CD14-positive monocyte (primary cell): ENCODE measurements at regions not wholly inside any gene's neighbourhood (a gene's known extent, or its start where the extent isn't known, plus 50 kb on each side); places are given as distances from the start of the nearest gene placed in this dataset.

Source experiments
- DNase-seq, 3 donors: peaks; one replicate each; pipeline ENCODE4 v3.0.0-alpha.2; 2011 to 2022
- H2AFZ ChIP-seq: 2 replicates; pipeline ENCODE4 v1.6.0; 2012; ENCODE audit warnings: mild to moderate bottlenecking, low read depth, low read length, inconsistent platforms; ENCODE audit not compliant: insufficient read depth, poor library complexity, severe bottlenecking
- H3K27ac ChIP-seq, 2 donors: 1 replicate in 1 of 2; 2 replicates in 1 of 2; pipeline ENCODE4 v1.5.1; 2012 to 2013; ENCODE audit warnings: low read length in 2 of 2, control low read depth in 1 of 2, inconsistent platforms in 1 of 2, low read depth in 1 of 2, mild to moderate bottlenecking in 1 of 2
- H3K27me3 ChIP-seq, 2 donors: one replicate each; pipeline versions ENCODE4 v1.6.0 to v1.6.1; 2011 to 2013; ENCODE audit warnings: low read length in 2 of 2; ENCODE audit not compliant: control insufficient read depth in 2 of 2, insufficient read depth in 2 of 2
- H3K36me3 ChIP-seq, 2 donors: replicated peaks in 1 of 2; 1 replicate in 1 of 2; 2 replicates in 1 of 2; pipeline versions ENCODE4 v1.5.1 to v1.6.1; 2012 to 2013; ENCODE audit warnings: low read length in 2 of 2, control low read depth in 1 of 2, inconsistent platforms in 1 of 2, mild to moderate bottlenecking in 1 of 2; ENCODE audit not compliant: insufficient read depth in 2 of 2, control insufficient read depth in 1 of 2
- H3K4me1 ChIP-seq, 2 donors: 1 replicate in 1 of 2; 2 replicates in 1 of 2; pipeline versions ENCODE4 v1.5.1 to v1.6.1; 2012 to 2013; ENCODE audit warnings: low read length in 2 of 2, control low read depth in 1 of 2, inconsistent platforms in 1 of 2, mild to moderate bottlenecking in 1 of 2, moderate library complexity in 1 of 2; ENCODE audit not compliant: insufficient read depth in 2 of 2, control insufficient read depth in 1 of 2
- H3K4me2 ChIP-seq: replicated peaks from 2 replicates; pipeline ENCODE3; 2012; ENCODE audit warnings: low read length, moderate library complexity, mild to moderate bottlenecking; ENCODE audit not compliant: poor library complexity, severe bottlenecking; ENCODE audit errors: extremely low read depth
- H3K4me3 ChIP-seq, 3 experiments: fragments of 200-600 bp in 1 of 3; sonication (generic) in 1 of 3; replicated peaks in 1 of 3; 1 replicate in 2 of 3; 2 replicates in 1 of 3; pipeline ENCODE4 v1.5.1; 2011 to 2013; ENCODE audit warnings: low read length in 3 of 3, mild to moderate bottlenecking in 3 of 3, control low read depth in 2 of 3, low read depth in 2 of 3, inconsistent platforms in 1 of 3, moderate library complexity in 1 of 3
- H3K79me2 ChIP-seq: 2 replicates; pipeline ENCODE4 v1.6.0; 2012; ENCODE audit warnings: mild to moderate bottlenecking, control low read depth, inconsistent platforms, low read length, moderate library complexity; ENCODE audit not compliant: insufficient read depth
- H3K9ac ChIP-seq: 2 replicates; pipeline ENCODE4 v1.6.0; 2017; ENCODE audit warnings: low read length, mild to moderate bottlenecking; ENCODE audit not compliant: insufficient read depth, poor library complexity, severe bottlenecking
- H3K9me3 ChIP-seq, 2 donors: replicated peaks in 1 of 2; 1 replicate in 1 of 2; 2 replicates in 1 of 2; pipeline versions ENCODE4 v1.5.1 to v1.6.1; 2012 to 2013; ENCODE audit warnings: low read length in 2 of 2, control low read depth in 1 of 2; ENCODE audit not compliant: control insufficient read depth in 1 of 2, insufficient read depth in 1 of 2
- H4K20me1 ChIP-seq: 2 replicates; pipeline ENCODE4 v1.6.0; 2012; ENCODE audit warnings: mild to moderate bottlenecking, low read length, control low read depth, moderate library complexity; ENCODE audit not compliant: insufficient read depth
- H3K27ac Mint-ChIP-seq, 7 donors: one replicate each; pipeline ENCODE4 v1.8.0; 2020; ENCODE audit warnings: mild to moderate bottlenecking in 7 of 7, mixed read lengths in 7 of 7, moderate library complexity in 6 of 7, inconsistent platforms in 2 of 7
- H3K27me3 Mint-ChIP-seq, 3 donors: one replicate each; pipeline ENCODE4 v1.8.0; 2021 to 2022; ENCODE audit warnings: low read depth in 3 of 3, mild to moderate bottlenecking in 3 of 3, mixed read lengths in 3 of 3, moderate library complexity in 3 of 3, inconsistent platforms in 1 of 3
- H3K36me3 Mint-ChIP-seq, 2 donors: one replicate each; pipeline ENCODE4 v1.8.0; 2020; ENCODE audit warnings: mixed read lengths in 2 of 2, inconsistent platforms in 1 of 2, mild to moderate bottlenecking in 1 of 2
- H3K4me1 Mint-ChIP-seq: one replicate; pipeline ENCODE4 v1.8.0; 2020; ENCODE audit warnings: mild to moderate bottlenecking, mixed read lengths
- H3K4me3 Mint-ChIP-seq, 2 donors: one replicate each; pipeline ENCODE4 v1.8.0; 2020; ENCODE audit warnings: mild to moderate bottlenecking in 2 of 2, mixed read lengths in 2 of 2, moderate library complexity in 1 of 2
- H3K9me3 Mint-ChIP-seq, 7 donors: one replicate each; pipeline ENCODE4 v1.8.0; 2020 to 2022; ENCODE audit warnings: mixed read lengths in 7 of 7, mild to moderate bottlenecking in 6 of 7, moderate library complexity in 6 of 7, inconsistent platforms in 2 of 7
- CTCF ChIP-seq: fragments of 200-600 bp; IDR thresholded peaks from one replicate; pipeline ENCODE4 v1.8.0; 2022; ENCODE audit warnings: antibody characterized with exemption, mild to moderate bottlenecking
- WGBS: methylation state at CpG from one replicate; pipeline ENCODE4 v1.1.5; 2013; ENCODE audit warnings: missing lambda C conversion rate; ENCODE audit not compliant: insufficient coverage; 5-methylcytosine and 5-hydroxymethylcytosine counted together
- intact Hi-C, 2 donors: fragments of 100-400 bp; cut with micrococcal nuclease; formaldehyde crosslinking; loops; one replicate each; pipeline versions ENCODE4 v1.15.0 to v1.15.1; 2023

- H3K27me3 Mint-ChIP-seq, result peaks cover 0 to 4% (median 1%) of the 10 kb centered on the region in 3 donors
- no peak for DNase-seq
- no peak overlapping the region for H3K4me2 ChIP-seq
- peaks cover 9 to 24% (median 21%) of the 10 kb centered on the region in 7 donors for H3K9me3 Mint-ChIP-seq
- intact Hi-C loops, result loop anchor here in 1 of 2 donors (10.0 kb wide), 1 partner anchor 746 kb away; no protein-coding TSS in a partner anchor
- no peaks in the 10 kb centered on the region for H3K27me3 ChIP-seq
- H3K79me2 ChIP-seq, result no peaks in the 10 kb centered on the region
- WGBS, result 100% methylated on average over 2 of the region's 2 CpGs
- H4K20me1 ChIP-seq, result no peaks in the 10 kb centered on the region
- H3K27ac Mint-ChIP-seq, result no peak overlapping the region
- H3K9ac ChIP-seq, result no peak overlapping the region
- no peak overlapping the region for H3K4me3 ChIP-seq
- no peak overlapping the region for H3K27ac ChIP-seq
- H3K36me3 ChIP-seq, result no peaks in the 10 kb centered on the region
- H3K4me1 Mint-ChIP-seq, result no peaks in the 10 kb centered on the region
- H3K36me3 Mint-ChIP-seq, result no peaks in the 10 kb centered on the region
- no peak overlapping the region for H3K4me3 Mint-ChIP-seq
- TF ChIP-seq CTCF, result peak; percentile 36
- H2AFZ ChIP-seq, result no peak overlapping the region
- no peaks in the 10 kb centered on the region for H3K4me1 ChIP-seq
- H3K9me3 ChIP-seq, result peaks cover 5 to 17% of the 10 kb centered on the region in 2 donors
These were observed 51.4 kb upstream of the SCIN start for GRCh38 chr7:12518920-12519681.

- Histone ChIP-seq H3K9ac (no peak overlapping the region), H3K36me3 (no peaks in the 10 kb centered on the region), H3K27me3 (no peaks in the 10 kb centered on the region), H3K4me2 (no peak overlapping the region), H4K20me1 (no peaks in the 10 kb centered on the region), H3K27ac (no peak overlapping the region), H3K9me3 (peaks cover 5 to 17% of the 10 kb centered on the region in 2 donors), H3K4me1 (no peaks in the 10 kb centered on the region), H3K4me3 (no peak overlapping the region), H3K79me2 (no peaks in the 10 kb centered on the region), H2AFZ (no peak overlapping the region)
- H3K27ac Mint-ChIP-seq, result no peak overlapping the region
- no peak for TF ChIP-seq CTCF
- DNase-seq, result no peak
- H3K4me3 Mint-ChIP-seq, result no peak overlapping the region
- H3K4me1 Mint-ChIP-seq, result no peaks in the 10 kb centered on the region
- WGBS, result 36% methylated on average over 1 of the region's 1 CpG
- intact Hi-C loops, result loop anchor here (5.0 to 10.0 kb wide), 2 partner anchors 103 to 745 kb away; no protein-coding TSS in a partner anchor
- H3K36me3 Mint-ChIP-seq, result no peaks in the 10 kb centered on the region
- peaks cover 9 to 22% (median 19%) of the 10 kb centered on the region in 7 donors for H3K9me3 Mint-ChIP-seq
- peaks cover 0 to 4% (median 1%) of the 10 kb centered on the region in 3 donors for H3K27me3 Mint-ChIP-seq
These were observed 50.9 kb upstream of the SCIN start for GRCh38 chr7:12519682-12520009.
